IMR-90 (cell line): ENCODE measurements at regions not wholly inside any gene's neighbourhood (a gene's known extent, or its start where the extent isn't known, plus 50 kb on each side); places are given as distances from the start of the nearest gene placed in this dataset.

Experiments
- ATAC-seq: fragments of 200-7000 bp; cut with Tn5 transposase; 2 replicates; pipeline ENCODE4 v1.9.1; 2020; ENCODE audit warnings: low read depth, mild to moderate bottlenecking, moderate library complexity
- BruUV-seq: library from RNA; stranded (reverse); fragments of 400-500 nt; replicated peaks from 2 replicates; lab custom pipeline; 2021; lab: Mats Ljungman, UMichigan
- CTCF ChIA-PET: fragments of 300-600 bp; formaldehyde crosslinking; extraction: SDS; loops from one replicate; lab custom pipeline; 2021; ENCODE audit warnings: antibody characterized with exemption; lab: Yijun Ruan, JAX
- POLR2A ChIA-PET: fragments of 300-600 bp; sonication (Branson Sonifier 250); formaldehyde crosslinking; loops from one replicate; lab custom pipeline; 2022; ENCODE audit warnings: antibody characterized with exemption; ENCODE audit not compliant: unreplicated experiment; lab: Charles Lee
- DNase-seq: peaks from one replicate; pipeline ENCODE4 v3.0.0; 2013
- H2AFZ ChIP-seq: replicated peaks from 2 replicates; pipeline ENCODE3; 2013; ENCODE audit warnings: low read length, mild to moderate bottlenecking; ENCODE audit not compliant: poor library complexity
- H2AK5ac ChIP-seq: 2 replicates; pipeline ENCODE4 v1.6.1; 2013; ENCODE audit warnings: low read depth, low read length, inconsistent platforms
- H2AK9ac ChIP-seq: replicated peaks from 2 replicates; pipeline ENCODE3; 2013; ENCODE audit warnings: mild to moderate bottlenecking, low read depth, low read length, moderate library complexity; ENCODE audit not compliant: poor library complexity
- H2BK120ac ChIP-seq: 2 replicates; pipeline ENCODE4 v1.6.1; 2013; ENCODE audit warnings: low read depth, low read length, inconsistent platforms
- H2BK15ac ChIP-seq: 3 replicates; pipeline ENCODE4 v1.6.1; 2013; ENCODE audit warnings: low read depth, low read length, inconsistent platforms
- H2BK20ac ChIP-seq: 2 replicates; pipeline ENCODE4 v1.6.1; 2013; ENCODE audit warnings: low read depth, mild to moderate bottlenecking, inconsistent platforms, low read length, moderate library complexity
- H2BK5ac ChIP-seq: 2 replicates; pipeline ENCODE4 v1.6.1; 2013; ENCODE audit warnings: mild to moderate bottlenecking, low read depth, low read length, inconsistent platforms; ENCODE audit not compliant: poor library complexity, severe bottlenecking
- H3K14ac ChIP-seq: replicated peaks from 2 replicates; pipeline ENCODE4 v1.6.1; 2013; ENCODE audit warnings: low read depth, low read length, inconsistent platforms
- H3K18ac ChIP-seq: 2 replicates; pipeline ENCODE4 v1.6.1; 2013; ENCODE audit warnings: low read depth, low read length, control low read depth
- H3K23ac ChIP-seq: 2 replicates; pipeline ENCODE4 v1.6.1; 2013; ENCODE audit warnings: low read depth, low read length, inconsistent platforms
- H3K27ac ChIP-seq: 2 replicates; pipeline ENCODE4 v1.5.1; 2013; ENCODE audit warnings: mild to moderate bottlenecking, control low read depth, low read length; ENCODE audit not compliant: insufficient read depth
- H3K27me3 ChIP-seq: 2 replicates; pipeline ENCODE4 v1.6.1; 2013; ENCODE audit warnings: low read length; ENCODE audit not compliant: control insufficient read depth, insufficient read depth
- H3K36me3 ChIP-seq: 2 replicates; pipeline ENCODE4 v1.6.1; 2013; ENCODE audit warnings: low read length, mixed read lengths; ENCODE audit not compliant: control insufficient read depth, insufficient read depth
- H3K4ac ChIP-seq: 2 replicates; pipeline ENCODE4 v1.6.1; 2013; ENCODE audit warnings: low read depth, low read length, inconsistent platforms
- H3K4me1 ChIP-seq: 2 replicates; pipeline ENCODE4 v1.6.1; 2013; ENCODE audit warnings: low read length, mixed read lengths; ENCODE audit not compliant: control insufficient read depth, insufficient read depth
- H3K4me2 ChIP-seq: 2 replicates; pipeline ENCODE4 v1.6.1; 2013; ENCODE audit warnings: low read depth, mild to moderate bottlenecking, control low read depth, low read length, moderate library complexity
- H3K4me3 ChIP-seq: 2 replicates; pipeline ENCODE4 v1.5.1; 2013; ENCODE audit warnings: low read depth, mild to moderate bottlenecking, control low read depth, low read length, moderate library complexity; ENCODE audit not compliant: insufficient read depth
- H3K56ac ChIP-seq: 2 replicates; pipeline ENCODE4 v1.6.1; 2013; ENCODE audit warnings: low read length, inconsistent platforms; ENCODE audit not compliant: insufficient read depth; ENCODE audit errors: extremely low read depth
- H3K79me1 ChIP-seq, 2 experiments: 2 replicates each; pipeline ENCODE4 v1.6.1; 2013; ENCODE audit warnings: low read length in 2 of 2, inconsistent platforms in 1 of 2, low read depth in 1 of 2
- H3K9ac ChIP-seq: 2 replicates; pipeline ENCODE4 v1.6.1; 2013; ENCODE audit warnings: low read depth, low read length, control low read depth
- H3K9me1 ChIP-seq: 2 replicates; pipeline ENCODE4 v1.6.1; 2013; ENCODE audit warnings: low read length, inconsistent platforms; ENCODE audit not compliant: insufficient read depth
- H3K9me3 ChIP-seq: 2 replicates; pipeline ENCODE4 v1.6.1; 2013; ENCODE audit warnings: low read length; ENCODE audit not compliant: control insufficient read depth, insufficient read depth
- H4K20me1 ChIP-seq: 2 replicates; pipeline ENCODE4 v1.6.1; 2013; ENCODE audit warnings: low read length, inconsistent platforms; ENCODE audit not compliant: insufficient read depth
- H4K5ac ChIP-seq: 2 replicates; pipeline ENCODE4 v1.6.1; 2013; ENCODE audit warnings: mild to moderate bottlenecking, low read depth, low read length, control low read depth
- H4K8ac ChIP-seq, 2 experiments: 2 replicates each; pipeline ENCODE4 v1.6.1; 2013; ENCODE audit warnings: low read depth in 2 of 2, low read length in 2 of 2, control low read depth in 1 of 2, inconsistent platforms in 1 of 2
- H4K91ac ChIP-seq: 2 replicates; pipeline ENCODE4 v1.6.1; 2013; ENCODE audit warnings: low read depth, low read length, inconsistent platforms; ENCODE audit not compliant: insufficient read depth
- BHLHE40 ChIP-seq: fragments of 150-350 bp; IDR thresholded peaks from 2 replicates; pipeline ENCODE4 v1.6.1; 2016; ENCODE audit warnings: mild to moderate bottlenecking, low read depth, low read length
- CEBPB ChIP-seq: IDR thresholded peaks from 2 replicates; pipeline ENCODE4 v1.6.1; 2012; ENCODE audit warnings: low read depth, low read length, improper control_type of control experiment
- CHD1 ChIP-seq: IDR thresholded peaks from 2 replicates; pipeline ENCODE4 v1.6.1; 2012; ENCODE audit warnings: low read depth, low read length, improper control_type of control experiment
- FOS ChIP-seq: fragments of 150-350 bp; IDR thresholded peaks from 2 replicates; pipeline ENCODE4 v1.6.1; 2016; ENCODE audit warnings: low read depth, low read length
- MAFK ChIP-seq: IDR thresholded peaks from 2 replicates; pipeline ENCODE4 v1.6.1; 2012; ENCODE audit warnings: low read depth, low read length, improper control_type of control experiment
- MAZ ChIP-seq: IDR thresholded peaks from 2 replicates; pipeline ENCODE4 v1.6.1; 2012; ENCODE audit warnings: low read depth, mild to moderate bottlenecking, low read length, improper control_type of control experiment, moderate library complexity, borderline replicate concordance
- MXI1 ChIP-seq: IDR thresholded peaks from 2 replicates; pipeline ENCODE4 v1.6.1; 2012; ENCODE audit warnings: low read depth, mild to moderate bottlenecking, low read length, moderate library complexity, borderline replicate concordance
- NFE2L2 ChIP-seq: fragments of 150-350 bp; IDR thresholded peaks from 2 replicates; pipeline ENCODE4 v1.6.1; 2016; ENCODE audit warnings: low read depth, mild to moderate bottlenecking, low read length
- POLR2A ChIP-seq: IDR thresholded peaks from 2 replicates; pipeline ENCODE4 v1.6.1; 2012; ENCODE audit warnings: mild to moderate bottlenecking, low read depth, low read length
- RAD21 ChIP-seq: IDR thresholded peaks from 2 replicates; pipeline ENCODE4 v1.6.1; 2012; ENCODE audit warnings: low read length, improper control_type of control experiment
- RCOR1 ChIP-seq: IDR thresholded peaks from 2 replicates; pipeline ENCODE4 v1.6.1; 2012; ENCODE audit warnings: mild to moderate bottlenecking, low read length, improper control_type of control experiment; ENCODE audit not compliant: insufficient replicate concordance
- RFX5 ChIP-seq: IDR thresholded peaks from 2 replicates; pipeline ENCODE4 v1.8.0; 2012; ENCODE audit warnings: low read depth, mild to moderate bottlenecking, low read length, moderate library complexity
- SMC3 ChIP-seq: fragments of 150-350 bp; IDR thresholded peaks from 2 replicates; pipeline ENCODE4 v1.6.1; 2016; ENCODE audit warnings: low read depth, mild to moderate bottlenecking, antibody characterized with exemption, low read length, moderate library complexity
- WGBS, 2 experiments: methylation state at CpG; one replicate each; pipeline versions ENCODE4 v1.1.5 to v1.1.7; 2013; ENCODE audit warnings: missing lambda C conversion rate in 2 of 2; ENCODE audit not compliant: insufficient read length in 1 of 2; ENCODE audit errors: extremely low coverage in 2 of 2; 5-methylcytosine and 5-hydroxymethylcytosine counted together
- dilution Hi-C: fragments of 300-500 bp; cut with HindIII; formaldehyde crosslinking; loops from one replicate; pipeline ENCODE4 v1.14.3; 2018; ENCODE audit warnings: low sequenced_read_pairs; ENCODE audit not compliant: unreplicated experiment
- in situ Hi-C: fragments of 300-500 bp; cut with MboI; formaldehyde crosslinking; loops from 3 replicates; pipeline ENCODE4 v1.14.3; 2019; ENCODE audit warnings: low sequenced_read_pairs, inconsistent platforms, mixed read lengths
- intact Hi-C: fragments of 100-400 bp; cut with micrococcal nuclease; formaldehyde crosslinking; loops from 2 replicates; pipeline ENCODE4 v1.10.0; 2022
- TF ChIP-seq, protein P1 (sequence below): fragments of 150-350 bp; IDR thresholded peaks from 2 replicates; pipeline ENCODE4 v1.6.1; 2016; ENCODE audit warnings: low read depth, mild to moderate bottlenecking, low read length, moderate library complexity, borderline replicate concordance
- TF ChIP-seq, protein P2 (sequence below): fragments of 150-350 bp; IDR thresholded peaks from 2 replicates; pipeline ENCODE4 v1.6.1; 2017; ENCODE audit warnings: mild to moderate bottlenecking, antibody characterized with exemption, low read length, low read depth
- TF ChIP-seq, protein P3 (sequence below): conservative IDR thresholded peaks from 2 replicates; pipeline ENCODE4 v1.5.1; 2012; ENCODE audit warnings: mild to moderate bottlenecking, low read depth, low read length, improper control_type of control experiment

DNA sequence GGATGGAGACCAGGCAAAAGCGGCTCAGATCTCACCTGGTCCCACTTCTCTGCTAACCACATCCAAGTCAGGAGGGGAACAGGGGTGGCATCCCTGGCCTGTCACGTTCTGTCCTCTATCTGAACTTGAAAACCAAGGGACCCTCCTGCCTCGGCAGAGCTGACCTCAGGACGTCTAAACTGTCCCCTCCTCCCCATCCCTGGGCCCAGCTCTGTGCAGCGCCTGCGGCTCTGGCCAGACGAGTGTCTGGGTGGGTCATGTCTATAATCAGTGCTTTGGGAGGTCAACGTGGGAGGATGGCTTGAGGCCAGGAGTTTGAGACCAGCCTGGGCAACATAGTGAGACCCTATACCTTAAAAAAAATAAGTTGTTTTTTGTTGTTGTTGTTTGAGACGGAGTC lies 70.0 kb upstream of the ZNF479 start:
- H3K9me3 ChIP-seq = peaks cover 42% of the 10 kb centered on the region
- BruUV-seq = no TSS peak

More for the DNA sequence above, 70.0 kb upstream of the ZNF479 start:
- ChIA-PET CTCF (no interaction called here), POLR2A (no interaction called here)
- no peaks in the 10 kb centered on the region for H4K20me1 ChIP-seq
- TF ChIP-seq, protein P1, sequence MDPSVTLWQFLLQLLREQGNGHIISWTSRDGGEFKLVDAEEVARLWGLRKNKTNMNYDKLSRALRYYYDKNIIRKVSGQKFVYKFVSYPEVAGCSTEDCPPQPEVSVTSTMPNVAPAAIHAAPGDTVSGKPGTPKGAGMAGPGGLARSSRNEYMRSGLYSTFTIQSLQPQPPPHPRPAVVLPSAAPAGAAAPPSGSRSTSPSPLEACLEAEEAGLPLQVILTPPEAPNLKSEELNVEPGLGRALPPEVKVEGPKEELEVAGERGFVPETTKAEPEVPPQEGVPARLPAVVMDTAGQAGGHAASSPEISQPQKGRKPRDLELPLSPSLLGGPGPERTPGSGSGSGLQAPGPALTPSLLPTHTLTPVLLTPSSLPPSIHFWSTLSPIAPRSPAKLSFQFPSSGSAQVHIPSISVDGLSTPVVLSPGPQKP = no peak
- TF ChIP-seq RFX5 = no peak
- TF ChIP-seq, protein P2, sequence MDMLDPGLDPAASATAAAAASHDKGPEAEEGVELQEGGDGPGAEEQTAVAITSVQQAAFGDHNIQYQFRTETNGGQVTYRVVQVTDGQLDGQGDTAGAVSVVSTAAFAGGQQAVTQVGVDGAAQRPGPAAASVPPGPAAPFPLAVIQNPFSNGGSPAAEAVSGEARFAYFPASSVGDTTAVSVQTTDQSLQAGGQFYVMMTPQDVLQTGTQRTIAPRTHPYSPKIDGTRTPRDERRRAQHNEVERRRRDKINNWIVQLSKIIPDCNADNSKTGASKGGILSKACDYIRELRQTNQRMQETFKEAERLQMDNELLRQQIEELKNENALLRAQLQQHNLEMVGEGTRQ = no peak
- TF ChIP-seq MAFK = no peak
- no peak for TF ChIP-seq BHLHE40
- TF ChIP-seq CEBPB = no peak
- TF ChIP-seq SMC3 = no peak
- no peak for TF ChIP-seq CHD1
- no peak for TF ChIP-seq MXI1
- TF ChIP-seq MAZ = no peak
- TF ChIP-seq RAD21 = no peak
- no peak for TF ChIP-seq RCOR1
- no peak for TF ChIP-seq NFE2L2
- no peak for TF ChIP-seq POLR2A
- TF ChIP-seq FOS = no peak
- TF ChIP-seq, protein P3, sequence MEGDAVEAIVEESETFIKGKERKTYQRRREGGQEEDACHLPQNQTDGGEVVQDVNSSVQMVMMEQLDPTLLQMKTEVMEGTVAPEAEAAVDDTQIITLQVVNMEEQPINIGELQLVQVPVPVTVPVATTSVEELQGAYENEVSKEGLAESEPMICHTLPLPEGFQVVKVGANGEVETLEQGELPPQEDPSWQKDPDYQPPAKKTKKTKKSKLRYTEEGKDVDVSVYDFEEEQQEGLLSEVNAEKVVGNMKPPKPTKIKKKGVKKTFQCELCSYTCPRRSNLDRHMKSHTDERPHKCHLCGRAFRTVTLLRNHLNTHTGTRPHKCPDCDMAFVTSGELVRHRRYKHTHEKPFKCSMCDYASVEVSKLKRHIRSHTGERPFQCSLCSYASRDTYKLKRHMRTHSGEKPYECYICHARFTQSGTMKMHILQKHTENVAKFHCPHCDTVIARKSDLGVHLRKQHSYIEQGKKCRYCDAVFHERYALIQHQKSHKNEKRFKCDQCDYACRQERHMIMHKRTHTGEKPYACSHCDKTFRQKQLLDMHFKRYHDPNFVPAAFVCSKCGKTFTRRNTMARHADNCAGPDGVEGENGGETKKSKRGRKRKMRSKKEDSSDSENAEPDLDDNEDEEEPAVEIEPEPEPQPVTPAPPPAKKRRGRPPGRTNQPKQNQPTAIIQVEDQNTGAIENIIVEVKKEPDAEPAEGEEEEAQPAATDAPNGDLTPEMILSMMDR = no peak
- H3K79me1 ChIP-seq = no peaks in the 10 kb centered on the region
- H3K36me3 ChIP-seq = no peaks in the 10 kb centered on the region
- H2BK20ac ChIP-seq = no peak overlapping the region
- in situ Hi-C loops = no loop called here
- H3K27me3 ChIP-seq = no peaks in the 10 kb centered on the region
- H3K4ac ChIP-seq = no peak overlapping the region
- no peaks in the 10 kb centered on the region for H3K9me1 ChIP-seq
- WGBS, 2 experiments = no CpG with 5 or more reads among the region's 9 CpGs
- H3K4me3 ChIP-seq = no peak overlapping the region
- H2BK5ac ChIP-seq = no peak overlapping the region
- H3K56ac ChIP-seq = no peak overlapping the region
- no peak overlapping the region for H2AK9ac ChIP-seq
- DNase-seq = no peak
- no peak overlapping the region for H3K4me2 ChIP-seq
- H4K8ac ChIP-seq = no peak overlapping the region
- intact Hi-C loops = no loop called here
- H2AFZ ChIP-seq = no peak overlapping the region
- H3K9ac ChIP-seq = no peak overlapping the region
- no peak overlapping the region for H3K14ac ChIP-seq
- H3K4me1 ChIP-seq = no peaks in the 10 kb centered on the region
- H3K27ac ChIP-seq = no peak overlapping the region
- no peak overlapping the region for H2AK5ac ChIP-seq
- H2BK120ac ChIP-seq = no peak overlapping the region
- no peak overlapping the region for H3K18ac ChIP-seq
- H2BK15ac ChIP-seq = no peak overlapping the region
- H4K5ac ChIP-seq = no peak overlapping the region
- no peak for ATAC-seq
- H4K91ac ChIP-seq = no peak overlapping the region
- dilution Hi-C loops = no loop called here
- H3K23ac ChIP-seq = no peak overlapping the region
